K562 (cell line): ENCODE measurements at regions not wholly inside any gene's neighbourhood (a gene's known extent, or its start where the extent isn't known, plus 50 kb on each side); places are given as distances from the start of the nearest gene placed in this dataset.

Experiments used
- ATAC-seq: fragments of 200-7000 bp; cut with Tn5 transposase; 3 replicates; pipeline ENCODE4 v1.9.1; 2020; ENCODE audit warnings: moderate library complexity
- BruUV-seq: library from RNA; stranded (reverse); fragments of 400-500 nt; replicated peaks from 2 replicates; lab custom pipeline; 2021; lab: Mats Ljungman, UMichigan
- CTCF ChIA-PET: fragments of 300-600 bp; formaldehyde crosslinking; extraction: SDS; loops from one replicate; lab custom pipeline; 2021; ENCODE audit warnings: low intra/inter-chr PET ratio; lab: Yijun Ruan, JAX
- POLR2A ChIA-PET: fragments of 300-600, 350-650 bp; sonication (Branson Sonifier 250); formaldehyde crosslinking; extraction: SDS; loops from one replicate; lab custom pipeline; 2021; ENCODE audit warnings: antibody characterized with exemption, inconsistent platforms; lab: Yijun Ruan, JAX
- DNase-seq, 4 experiments: peaks; one replicate each; pipeline versions ENCODE4 v3.0.0 to v3.0.0-alpha.2; 2011 to 2018; ENCODE audit warnings: low spot score in 3 of 4, mixed read lengths in 3 of 4; ENCODE audit errors: extremely low read depth in 1 of 4
- FAIRE-seq: peaks from 2 replicates; lab custom pipeline; 2011; peaks lifted over from hg19 to GRCh38; lab: Jason Lieb, UNC
- H2AFZ ChIP-seq: 2 replicates; pipeline ENCODE4 v1.6.0; 2011; ENCODE audit warnings: low read depth, low read length, control low read depth, inconsistent platforms
- H3K27ac ChIP-seq: fragments of 200-600 bp; 3 replicates; pipeline ENCODE4 v1.8.0; 2011; ENCODE audit warnings: low read depth, mild to moderate bottlenecking, control low read depth, inconsistent platforms, low read length, moderate library complexity, mixed read lengths; ENCODE audit errors: extremely low read depth
- H3K27me3 ChIP-seq, 2 experiments: fragments of 300-600 bp in 1 of 2; 2 replicates in 1 of 2; 3 replicates in 1 of 2; pipeline versions ENCODE4 v1.6.0 to v1.8.0; 2011; ENCODE audit warnings: inconsistent platforms in 2 of 2, low read length in 2 of 2, mild to moderate bottlenecking in 1 of 2, mixed read lengths in 1 of 2, moderate library complexity in 1 of 2; ENCODE audit not compliant: control insufficient read depth in 2 of 2, insufficient read depth in 2 of 2
- H3K36me3 ChIP-seq: fragments of 300-600 bp; 3 replicates; pipeline ENCODE4 v1.8.0; 2011; ENCODE audit warnings: mild to moderate bottlenecking, low read length, inconsistent platforms; ENCODE audit not compliant: control insufficient read depth, insufficient read depth
- H3K4me1 ChIP-seq, 2 experiments: fragments of 200-600 bp in 1 of 2; replicated peaks in 1 of 2; 2 replicates in 1 of 2; 3 replicates in 1 of 2; pipeline versions ENCODE4 v1.5.1 to v1.8.0; 2011; ENCODE audit warnings: inconsistent platforms in 2 of 2, low read length in 2 of 2, mild to moderate bottlenecking in 1 of 2, mixed read lengths in 1 of 2, moderate library complexity in 1 of 2; ENCODE audit not compliant: control insufficient read depth in 2 of 2, insufficient read depth in 2 of 2
- H3K4me2 ChIP-seq: 2 replicates; pipeline ENCODE4 v1.6.1; 2011; ENCODE audit warnings: low read length, control low read depth, inconsistent platforms, mixed read lengths; ENCODE audit not compliant: insufficient read depth
- H3K4me3 ChIP-seq: fragments of 200-600 bp; sonication (generic), shearing (Covaris generic); 2 replicates; pipeline ENCODE4 v1.5.1; 2016; ENCODE audit warnings: control low read depth, inconsistent platforms
- H3K79me2 ChIP-seq: fragments of 200-600 bp; 3 replicates; pipeline ENCODE4 v1.8.0; 2011; ENCODE audit warnings: low read length, inconsistent platforms; ENCODE audit not compliant: control insufficient read depth, insufficient read depth
- H3K9ac ChIP-seq, 2 experiments: 2 replicates each; pipeline versions ENCODE4 v1.6.0 to v1.6.1; 2011; ENCODE audit warnings: low read depth in 2 of 2, low read length in 2 of 2, control low read depth in 1 of 2, inconsistent platforms in 1 of 2, mild to moderate bottlenecking in 1 of 2, mixed read lengths in 1 of 2; ENCODE audit not compliant: insufficient read depth in 1 of 2
- H3K9me1 ChIP-seq: one replicate; pipeline ENCODE4 v1.6.0; 2011; ENCODE audit warnings: inconsistent platforms, mild to moderate bottlenecking, low read length, moderate library complexity; ENCODE audit not compliant: control insufficient read depth, insufficient read depth
- H3K9me3 ChIP-seq: replicated peaks from 2 replicates; pipeline ENCODE4 v1.5.1; 2011; ENCODE audit warnings: low read depth, low read length, inconsistent platforms; ENCODE audit not compliant: control insufficient read depth, insufficient read depth
- H4K20me1 ChIP-seq: replicated peaks from 2 replicates; pipeline ENCODE4 v1.6.1; 2011; ENCODE audit warnings: low read length, inconsistent platforms, mixed read lengths; ENCODE audit not compliant: control insufficient read depth, insufficient read depth
- BHLHE40 ChIP-seq: IDR thresholded peaks from 2 replicates; pipeline ENCODE4 v1.6.1; 2011; ENCODE audit warnings: low read length, improper control_type of control experiment
- CC2D1A ChIP-seq: fragments of 450-650 bp; IDR thresholded peaks from 2 replicates; pipeline ENCODE4 v1.6.1; 2017; ENCODE audit warnings: mild to moderate bottlenecking
- ETV6 ChIP-seq, 3 experiments: fragments of 150-350 bp in 1 of 3; sonication (generic) in 1 of 3; formaldehyde crosslinking in 1 of 3; IDR thresholded peaks; 2 replicates each; pipeline versions ENCODE4 v1.6.1 to v1.8.0; 2014 to 2022; ENCODE audit warnings: borderline replicate concordance in 2 of 3, low read depth in 2 of 3, antibody characterized with exemption in 1 of 3, low read length in 1 of 3, mild to moderate bottlenecking in 1 of 3, missing genetic modification reagents in 1 of 3
- GATA2 ChIP-seq: sonication (generic); formaldehyde crosslinking; IDR thresholded peaks from 2 replicates; pipeline ENCODE4 v1.4.0; 2020; ENCODE audit warnings: mild to moderate bottlenecking, missing genetic modification reagents
- IFI16 ChIP-seq: fragments of 250-450 bp; sonication (Bioruptor Pico); IDR thresholded peaks from 2 replicates; pipeline ENCODE4 v2.1.2; 2022; ENCODE audit warnings: mild to moderate bottlenecking, inconsistent platforms
- KAT2B ChIP-seq: IDR thresholded peaks from one replicate; pipeline ENCODE4 v1.6.1; 2012; ENCODE audit warnings: low read depth, mild to moderate bottlenecking, control low read depth, inconsistent platforms, low read length, moderate library complexity
- KLF1 ChIP-seq: fragments of 450-650 bp; IDR thresholded peaks from 2 replicates; pipeline ENCODE4 v1.6.1; 2016; ENCODE audit warnings: missing genetic modification characterization, missing compliant biosample characterization
- POLR3A ChIP-seq: IDR thresholded peaks from 2 replicates; pipeline ENCODE4 v1.6.1; 2011; ENCODE audit warnings: borderline replicate concordance, mild to moderate bottlenecking, moderate library complexity; ENCODE audit not compliant: insufficient read length, insufficient read depth; ENCODE audit errors: extremely low read depth
- STAG1 ChIP-seq: sonication (generic); formaldehyde crosslinking; IDR thresholded peaks from 2 replicates; pipeline ENCODE4 v1.5.0; 2020; ENCODE audit warnings: missing genetic modification reagents, borderline replicate concordance
- TCFL5 ChIP-seq: fragments of 250-450 bp; sonication (Bioruptor Pico); conservative IDR thresholded peaks from 2 replicates; pipeline ENCODE4 v1.6.1; 2021; ENCODE audit warnings: mild to moderate bottlenecking, moderate library complexity, matching md5 sums
- TFAP4 ChIP-seq: sonication (generic); formaldehyde crosslinking; IDR thresholded peaks from 2 replicates; pipeline ENCODE4 v1.8.0; 2022; ENCODE audit warnings: missing genetic modification reagents, mild to moderate bottlenecking, moderate library complexity, borderline replicate concordance
- TRIM28 ChIP-seq: fragments of 450-650 bp; IDR thresholded peaks from 2 replicates; pipeline ENCODE4 v1.6.1; 2017
- VEZF1 ChIP-seq: fragments of 200-800 bp; sonication (Bioruptor generic); IDR thresholded peaks from 2 replicates; pipeline ENCODE4 v1.6.1; 2017; ENCODE audit warnings: missing genetic modification characterization, missing compliant biosample characterization
- ZNF184 ChIP-seq: sonication (generic); formaldehyde crosslinking; IDR thresholded peaks from 2 replicates; pipeline ENCODE4 v1.5.0; 2020; ENCODE audit warnings: missing genetic modification reagents
- ZNF239 ChIP-seq: fragments of 250-450 bp; sonication (Bioruptor Pico); IDR thresholded peaks from 2 replicates; pipeline ENCODE4 v1.4.0; 2020; ENCODE audit warnings: mild to moderate bottlenecking
- WGBS: fragments of 100-300 bp; shearing (Covaris generic); methylation state at CpG from one replicate; pipeline ENCODE4 v1.1.6; 2016; ENCODE audit warnings: low coverage, mixed read lengths; ENCODE audit not compliant: insufficient coverage; ENCODE audit errors: missing lambda C conversion rate; 5-methylcytosine and 5-hydroxymethylcytosine counted together
- in situ Hi-C: fragments of 300-500 bp; cut with MboI; formaldehyde crosslinking; loops from 4 replicates; pipeline ENCODE4 v1.15.0; 2018; ENCODE audit warnings: inconsistent platforms, mixed read lengths
- intact Hi-C: fragments of 100-400 bp; cut with micrococcal nuclease; formaldehyde crosslinking; loops from 2 replicates; pipeline ENCODE4 v1.14.2; 2022
- TF ChIP-seq, protein P1 (sequence below): fragments of 250-450 bp; sonication (Bioruptor Pico); IDR thresholded peaks from 2 replicates; pipeline ENCODE4 v1.4.0; 2020; ENCODE audit warnings: borderline replicate concordance
- TF ChIP-seq, protein P2 (sequence below): fragments of 450-650 bp; formaldehyde crosslinking; IDR thresholded peaks from 2 replicates; pipeline ENCODE4 v1.4.0; 2020; ENCODE audit warnings: mild to moderate bottlenecking, mixed read lengths

GRCh38 chr7:119438315-119438714 is 834.7 kb upstream of the KCND2 start:
- no TSS peak for BruUV-seq
- 0% methylated on average over 1 of the region's 1 CpG for WGBS
- H3K9ac ChIP-seq = no peak overlapping the region
- POLR2A ChIA-PET = no interaction called here
- H3K9me3 ChIP-seq = no peaks in the 10 kb centered on the region
- H3K79me2 ChIP-seq = no peaks in the 10 kb centered on the region
- ATAC-seq (no peak), DNase-seq (no peak), FAIRE-seq (no peak)
- in situ Hi-C loops = no loop called here
- no peaks in the 10 kb centered on the region for H3K27me3 ChIP-seq
- no peaks in the 10 kb centered on the region for H4K20me1 ChIP-seq
- H2AFZ ChIP-seq = no peak overlapping the region
- no peak for TF ChIP-seq ZNF239 (CRISPR knock-in tag)
- TF ChIP-seq CC2D1A = no peak
- TF ChIP-seq KLF1 (tag) = no peak
- no peak for TF ChIP-seq POLR3A
- TF ChIP-seq STAG1 = no peak
- no peak for TF ChIP-seq TFAP4 (CRISPR knock-in tag)
- no peak for TF ChIP-seq TRIM28
- TF ChIP-seq, protein P1, sequence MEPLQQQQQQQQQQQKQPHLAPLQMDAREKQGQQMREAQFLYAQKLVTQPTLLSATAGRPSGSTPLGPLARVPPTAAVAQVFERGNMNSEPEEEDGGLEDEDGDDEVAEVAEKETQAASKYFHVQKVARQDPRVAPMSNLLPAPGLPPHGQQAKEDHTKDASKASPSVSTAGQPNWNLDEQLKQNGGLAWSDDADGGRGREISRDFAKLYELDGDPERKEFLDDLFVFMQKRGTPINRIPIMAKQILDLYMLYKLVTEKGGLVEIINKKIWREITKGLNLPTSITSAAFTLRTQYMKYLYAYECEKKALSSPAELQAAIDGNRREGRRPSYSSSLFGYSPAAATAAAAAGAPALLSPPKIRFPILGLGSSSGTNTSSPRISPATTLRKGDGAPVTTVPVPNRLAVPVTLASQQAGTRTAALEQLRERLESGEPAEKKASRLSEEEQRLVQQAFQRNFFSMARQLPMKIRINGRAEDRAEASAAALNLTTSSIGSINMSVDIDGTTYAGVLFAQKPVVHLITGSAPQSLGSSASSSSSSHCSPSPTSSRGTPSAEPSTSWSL (CRISPR knock-in tag) = no peak
- no peak for TF ChIP-seq TCFL5 (CRISPR knock-in tag)
- no peak for TF ChIP-seq ZNF184
- TF ChIP-seq ETV6 (IDR thresholded peaks at IDR 0.05; ENCODE audit: borderline replicate concordance in 1 of 2, low read depth in 2 of 2, low read length in 1 of 2) = no peak
- no peak for TF ChIP-seq ETV6 (CRISPR knock-in tag; IDR thresholded peaks at IDR 0.05; ENCODE audit: borderline replicate concordance)
- no peak for TF ChIP-seq KAT2B
- TF ChIP-seq BHLHE40 = no peak
- TF ChIP-seq IFI16 (CRISPR knock-in tag) = no peak
- TF ChIP-seq, protein P2, sequence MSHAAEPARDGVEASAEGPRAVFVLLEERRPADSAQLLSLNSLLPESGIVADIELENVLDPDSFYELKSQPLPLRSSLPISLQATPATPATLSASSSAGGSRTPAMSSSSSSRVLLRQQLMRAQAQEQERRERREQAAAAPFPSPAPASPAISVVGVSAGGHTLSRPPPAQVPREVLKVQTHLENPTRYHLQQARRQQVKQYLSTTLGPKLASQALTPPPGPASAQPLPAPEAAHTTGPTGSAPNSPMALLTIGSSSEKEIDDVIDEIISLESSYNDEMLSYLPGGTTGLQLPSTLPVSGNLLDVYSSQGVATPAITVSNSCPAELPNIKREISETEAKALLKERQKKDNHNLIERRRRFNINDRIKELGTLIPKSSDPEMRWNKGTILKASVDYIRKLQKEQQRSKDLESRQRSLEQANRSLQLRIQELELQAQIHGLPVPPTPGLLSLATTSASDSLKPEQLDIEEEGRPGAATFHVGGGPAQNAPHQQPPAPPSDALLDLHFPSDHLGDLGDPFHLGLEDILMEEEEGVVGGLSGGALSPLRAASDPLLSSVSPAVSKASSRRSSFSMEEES (CRISPR knock-in tag) = no peak
- TF ChIP-seq GATA2 (CRISPR knock-in tag) = no peak
- no peak for TF ChIP-seq VEZF1
- no peaks in the 10 kb centered on the region for H3K9me1 ChIP-seq
- H3K4me2 ChIP-seq = no peak overlapping the region
- H3K36me3 ChIP-seq = no peaks in the 10 kb centered on the region
- H3K4me1 ChIP-seq = no peaks in the 10 kb centered on the region
- CTCF ChIA-PET = no interaction called here
- intact Hi-C loops = no loop called here
- H3K4me3 ChIP-seq = no peak overlapping the region
- H3K27ac ChIP-seq = no peak overlapping the region
